ENCODE measurements at regions not wholly inside any gene's neighbourhood (a gene's known extent, or its start where the extent isn't known, plus 50 kb on each side); places are given as distances from the start of the nearest gene placed in this dataset.

DNA sequence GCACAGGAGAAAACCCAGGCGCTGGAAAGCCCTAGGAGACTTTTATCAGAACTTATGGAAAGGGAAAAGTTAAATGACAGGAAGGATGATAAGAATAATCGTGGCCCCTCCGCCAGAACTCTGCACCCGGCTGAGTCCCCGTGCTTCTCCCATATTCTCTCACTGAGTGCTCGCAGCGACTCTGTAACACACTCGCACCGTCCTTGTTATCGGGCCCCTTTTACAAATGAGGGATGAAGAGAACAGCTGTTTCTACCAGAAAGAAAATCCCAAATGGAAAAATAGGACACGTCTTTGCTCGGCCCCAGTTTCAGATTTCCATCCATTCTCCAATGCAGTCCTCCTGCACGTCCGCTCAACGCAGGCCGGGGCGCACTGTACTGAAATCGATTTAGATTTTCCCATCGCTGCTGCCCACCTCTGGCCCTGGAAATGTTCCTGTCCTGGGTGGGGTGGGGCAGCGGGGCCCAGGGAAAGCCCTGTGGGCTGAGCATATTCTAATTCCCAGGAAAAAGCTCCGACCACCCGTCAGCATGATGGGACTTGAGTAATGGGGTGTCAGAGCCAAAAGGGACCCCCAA is 66.4 kb downstream of the KCNF1 start:
- peaks cover 2% of the 10 kb centered on the region; the same call in 1 of the 2 replicates for H3K27me3 Mint-ChIP-seq (ENCODE audit: low read depth)
- no peak overlapping the region for H3K4me3 Mint-ChIP-seq
- no peak overlapping the region for H3K27ac ChIP-seq (ENCODE audit: insufficient read length, low read depth, low read length)
- H3K9me3 ChIP-seq (ENCODE audit: control insufficient read depth, low read depth, low read length): no peaks in the 10 kb centered on the region
- H2BK12ac ChIP-seq (ENCODE audit: insufficient read length, low read depth, low read length): no peak overlapping the region
- H3K23me2 ChIP-seq (ENCODE audit: insufficient read length, low read depth, low read length, poor library complexity, severe bottlenecking): no peaks in the 10 kb centered on the region
- no peak overlapping the region for H4K91ac ChIP-seq (ENCODE audit: insufficient read length, low read depth, low read length)
- peaks cover 4 to 9% of the 10 kb centered on the region in 2 experiments; a peak in 4 of 5 replicates for H3K9me3 Mint-ChIP-seq
- H3K27me3 ChIP-seq (ENCODE audit: insufficient read depth, low read length): no peaks in the 10 kb centered on the region
- no peaks in the 10 kb centered on the region for H3K79me1 ChIP-seq (ENCODE audit: insufficient read depth, low read depth, low read length, poor library complexity, severe bottlenecking)
- no peak overlapping the region for H3K56ac ChIP-seq (ENCODE audit: insufficient read length, low read depth, low read length)
- no CpG with 5 or more reads among the region's 22 CpGs for WGBS (ENCODE audit: extremely low coverage, insufficient read length, low lambda C conversion rate)
- H4K20me1 ChIP-seq (ENCODE audit: control insufficient read depth, insufficient read depth, insufficient read length): no peaks in the 10 kb centered on the region
- no peak overlapping the region for H3T11ph ChIP-seq (ENCODE audit: low read length)
- no peak overlapping the region for H4K8ac ChIP-seq (replicated peaks; ENCODE audit: insufficient read length, low read depth, low read length)
- TF ChIP-seq, protein P1, sequence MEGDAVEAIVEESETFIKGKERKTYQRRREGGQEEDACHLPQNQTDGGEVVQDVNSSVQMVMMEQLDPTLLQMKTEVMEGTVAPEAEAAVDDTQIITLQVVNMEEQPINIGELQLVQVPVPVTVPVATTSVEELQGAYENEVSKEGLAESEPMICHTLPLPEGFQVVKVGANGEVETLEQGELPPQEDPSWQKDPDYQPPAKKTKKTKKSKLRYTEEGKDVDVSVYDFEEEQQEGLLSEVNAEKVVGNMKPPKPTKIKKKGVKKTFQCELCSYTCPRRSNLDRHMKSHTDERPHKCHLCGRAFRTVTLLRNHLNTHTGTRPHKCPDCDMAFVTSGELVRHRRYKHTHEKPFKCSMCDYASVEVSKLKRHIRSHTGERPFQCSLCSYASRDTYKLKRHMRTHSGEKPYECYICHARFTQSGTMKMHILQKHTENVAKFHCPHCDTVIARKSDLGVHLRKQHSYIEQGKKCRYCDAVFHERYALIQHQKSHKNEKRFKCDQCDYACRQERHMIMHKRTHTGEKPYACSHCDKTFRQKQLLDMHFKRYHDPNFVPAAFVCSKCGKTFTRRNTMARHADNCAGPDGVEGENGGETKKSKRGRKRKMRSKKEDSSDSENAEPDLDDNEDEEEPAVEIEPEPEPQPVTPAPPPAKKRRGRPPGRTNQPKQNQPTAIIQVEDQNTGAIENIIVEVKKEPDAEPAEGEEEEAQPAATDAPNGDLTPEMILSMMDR (conservative IDR thresholded peaks at IDR 0.05): no peak
- no peak overlapping the region for H4K5ac ChIP-seq (ENCODE audit: insufficient read length, low read depth, low read length)
- no peak overlapping the region for H2BK5ac ChIP-seq (ENCODE audit: insufficient read length, low read length)
- H3K9ac ChIP-seq (ENCODE audit: extremely low read depth, insufficient read length, low read length): no peak overlapping the region
- H2BK20ac ChIP-seq (ENCODE audit: low read depth, low read length, poor library complexity, severe bottlenecking): no peak overlapping the region
- no peak overlapping the region for H3K14ac ChIP-seq (ENCODE audit: insufficient read depth, low read length)
- H3K4me1 Mint-ChIP-seq: peaks cover 34 to 42% of the 10 kb centered on the region in 2 experiments
- no peak overlapping the region for H2AK5ac ChIP-seq (ENCODE audit: insufficient read length, low read length)
- H3K36me3 Mint-ChIP-seq (ENCODE audit: insufficient read depth in 1 of 3, low read depth in 3 of 3): peaks cover 3 to 13% (median 5%) of the 10 kb centered on the region in 3 experiments; a peak in 2 of 7 replicates
- H3K79me2 ChIP-seq (ENCODE audit: insufficient read depth, low read length): no peaks in the 10 kb centered on the region
- no peak overlapping the region for H3K23ac ChIP-seq (ENCODE audit: insufficient read length, low read depth, low read length)
- no peak overlapping the region for H2BK120ac ChIP-seq (ENCODE audit: low read depth, low read length, poor library complexity, severe bottlenecking)
- H3K4me1 ChIP-seq (ENCODE audit: insufficient read depth, low read length): no peaks in the 10 kb centered on the region
- no peak overlapping the region; a peak in 1 of 7 replicates for H3K27ac Mint-ChIP-seq
- H2AFZ ChIP-seq (ENCODE audit: low read length): no peak overlapping the region
- no peak overlapping the region for H3K4me2 ChIP-seq (ENCODE audit: insufficient read depth, insufficient read length, low read length)
- no peak for DNase-seq
- no peak overlapping the region for H3K4ac ChIP-seq (ENCODE audit: low read depth, low read length)
- no peak overlapping the region for H2BK15ac ChIP-seq (ENCODE audit: low read depth, low read length)
- no peak overlapping the region for H3K18ac ChIP-seq (ENCODE audit: insufficient read length, low read depth, low read length)
